ENCODE measurements at regions not wholly inside any gene's neighbourhood (a gene's known extent, or its start where the extent isn't known, plus 50 kb on each side); places are given as distances from the start of the nearest gene placed in this dataset.

- Histone ChIP-seq H3K9me3 (ENCODE audit: control insufficient read depth in 4 of 4, low read length in 3 of 4) (no peaks in the 10 kb centered on the region), H3K27me3 (ENCODE audit: control insufficient read depth in 4 of 4, insufficient read depth in 4 of 4, low read length in 3 of 4) (no peaks in the 10 kb centered on the region), H3K9ac (ENCODE audit: low read depth in 1 of 2, low read length in 2 of 2) (no peak overlapping the region), H3K4me1 (ENCODE audit: control insufficient read depth in 4 of 4, insufficient read depth in 4 of 4, low read length in 3 of 4) (no peaks in the 10 kb centered on the region), H3K36me3 (ENCODE audit: control insufficient read depth in 4 of 4, insufficient read depth in 3 of 4, low read depth in 1 of 4, low read length in 3 of 4) (no peaks in the 10 kb centered on the region), H3K4me3 (ENCODE audit: low read depth in 1 of 3, low read length in 3 of 3) (no peak overlapping the region), H3K27ac (ENCODE audit: low read depth in 1 of 2, low read length in 2 of 2) (no peak overlapping the region)
- WGBS: 84% methylated on average over 2 of the region's 2 CpGs
- no peak for TF ChIP-seq CTCF (IDR thresholded peaks at IDR 0.05; ENCODE audit: low read depth, low read length, missing input control)
- no peak for TF ChIP-seq HNF4G (IDR thresholded peaks at IDR 0.05)
- TF ChIP-seq TAF1 (conservative IDR thresholded peaks at IDR 0.05): no peak
- DNase-seq (ENCODE audit: low spot score): no peak
Measured at GRCh38 chr7:13829231-13829630, 160.2 kb downstream of the ETV1 start.

GRCh38 chr7:13829914-13830900 is 159.3 kb downstream of the ETV1 start:
- Histone ChIP-seq H3K27me3 (ENCODE audit: control insufficient read depth in 4 of 4, insufficient read depth in 4 of 4, low read length in 3 of 4) (no peaks in the 10 kb centered on the region), H3K27ac (ENCODE audit: low read depth in 1 of 2, low read length in 2 of 2) (no peak overlapping the region), H3K9me3 (ENCODE audit: control insufficient read depth in 4 of 4, low read length in 3 of 4) (no peaks in the 10 kb centered on the region), H3K9ac (ENCODE audit: low read depth in 1 of 2, low read length in 2 of 2) (no peak overlapping the region), H3K4me3 (ENCODE audit: low read depth in 1 of 3, low read length in 3 of 3) (no peak overlapping the region), H3K36me3 (ENCODE audit: control insufficient read depth in 4 of 4, insufficient read depth in 3 of 4, low read depth in 1 of 4, low read length in 3 of 4) (no peaks in the 10 kb centered on the region), H3K4me1 (ENCODE audit: control insufficient read depth in 4 of 4, insufficient read depth in 4 of 4, low read length in 3 of 4) (no peaks in the 10 kb centered on the region)
- DNase-seq (ENCODE audit: low spot score): no peak
- WGBS: 71% methylated on average over 6 of the region's 6 CpGs
- TF ChIP-seq RXRA (IDR thresholded peaks at IDR 0.05) (no peak), RAD21 (IDR thresholded peaks at IDR 0.05) (no peak), TAF1 (conservative IDR thresholded peaks at IDR 0.05) (no peak), FOXA2 (IDR thresholded peaks at IDR 0.05) (no peak), SP1 (IDR thresholded peaks at IDR 0.05) (no peak), ZBTB33 (IDR thresholded peaks at IDR 0.05) (no peak), EGR1 (IDR thresholded peaks at IDR 0.05; ENCODE audit: low read depth in 2 of 2) (no peak), NR2F2 (IDR thresholded peaks at IDR 0.05) (no peak), GABPA (IDR thresholded peaks at IDR 0.05 in 1 of 2, conservative IDR thresholded peaks at IDR 0.05 in 1 of 2) (no peak), HNF4A (conservative IDR thresholded peaks at IDR 0.05) (no peak), FOXA1 (IDR thresholded peaks at IDR 0.05) (no peak), MAX (IDR thresholded peaks at IDR 0.05) (no peak), ATF3 (IDR thresholded peaks at IDR 0.05) (no peak), HNF4G (IDR thresholded peaks at IDR 0.05) (no peak)

Data from liver (tissue), 8 donors.